HG02852 (cell line): ENCODE measurements at regions not wholly inside any gene's neighbourhood (a gene's known extent, or its start where the extent isn't known, plus 50 kb on each side); places are given as distances from the start of the nearest gene placed in this dataset.

Experiments used
- ATAC-seq: cut with Tn5 transposase; IDR thresholded peaks from one replicate; pipeline ENCODE4 v1.9.1; 2021; ENCODE audit warnings: mild to moderate bottlenecking, moderate library complexity; ENCODE audit not compliant: unreplicated experiment

- ATAC-seq: no peak
Observed at GRCh38 chr6:29884261-29884660, 56.6 kb downstream of the HLA-G start.

- ATAC-seq: no peak
Observed at GRCh38 chr6:29886701-29887100, 55.6 kb upstream of the HLA-A start.

- ATAC-seq: peak; percentile 34
Observed at GRCh38 chr6:29887330-29887818, 55.0 kb upstream of the HLA-A start.

DNA sequence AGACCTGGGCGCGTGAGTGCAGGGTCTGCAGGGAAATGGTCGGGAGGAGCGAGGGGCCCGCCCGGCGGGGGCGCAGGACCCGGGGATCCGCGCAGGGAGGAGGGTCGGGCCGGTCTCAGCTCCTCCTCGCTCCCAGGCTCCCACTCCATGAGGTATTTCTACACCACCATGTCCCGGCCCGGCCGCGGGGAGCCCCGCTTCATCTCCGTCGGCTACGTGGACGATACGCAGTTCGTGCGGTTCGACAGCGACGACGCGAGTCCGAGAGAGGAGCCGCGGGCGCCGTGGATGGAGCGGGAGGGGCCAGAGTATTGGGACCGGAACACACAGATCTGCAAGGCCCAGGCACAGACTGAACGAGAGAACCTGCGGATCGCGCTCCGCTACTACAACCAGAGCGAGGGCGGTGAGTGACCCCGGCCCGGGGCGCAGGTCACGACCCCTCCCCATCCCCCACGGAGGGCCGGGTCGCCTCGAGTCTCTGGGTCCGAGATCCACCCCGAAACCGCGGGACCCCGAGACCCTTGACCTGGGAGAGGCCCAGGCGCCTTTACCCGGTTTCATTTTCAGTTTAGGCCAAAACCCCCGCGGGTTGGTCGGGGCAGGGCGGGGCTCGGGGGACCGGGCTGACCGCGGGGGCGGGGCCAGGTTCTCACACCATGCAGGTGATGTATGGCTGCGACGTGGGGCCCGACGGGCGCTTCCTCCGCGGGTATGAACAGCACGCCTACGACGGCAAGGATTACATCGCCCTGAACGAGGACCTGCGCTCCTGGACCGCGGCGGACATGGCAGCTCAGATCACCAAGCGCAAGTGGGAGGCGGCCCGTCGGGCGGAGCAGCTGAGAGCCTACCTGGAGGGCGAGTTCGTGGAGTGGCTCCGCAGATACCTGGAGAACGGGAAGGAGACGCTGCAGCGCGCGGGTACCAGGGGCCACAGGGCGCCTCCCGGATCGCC is 54.2 kb upstream of the HLA-A start:
- peak; percentile 73 for ATAC-seq
